Suppressor macrophage treated with lipopolysaccharide for 1 hour (primary cell): ENCODE measurements at regions not wholly inside any gene's neighbourhood (a gene's known extent, or its start where the extent isn't known, plus 50 kb on each side); places are given as distances from the start of the nearest gene placed in this dataset.

ENCODE experiments used
- DNase-seq, 3 donors: peaks; one replicate each; pipeline ENCODE4 v3.0.0-alpha.2; 2020 to 2022

GRCh38 chr5:97737608-97738007 lies 554.6 kb upstream of the RIOK2 start:
- no peak for DNase-seq

- DNase-seq: no peak
Measured at GRCh38 chr5:97745817-97746216, 562.8 kb upstream of the RIOK2 start.

- no peak for DNase-seq
Measured at GRCh38 chr5:97750576-97750975, 567.5 kb upstream of the RIOK2 start.

GRCh38 chr5:97751540-97751939 lies 568.5 kb upstream of the RIOK2 start:
- no peak for DNase-seq

GRCh38 chr5:97752871-97753270 lies 569.8 kb upstream of the RIOK2 start:
- DNase-seq: no peak

- no peak for DNase-seq
Measured at GRCh38 chr5:97762483-97762882, 579.4 kb upstream of the RIOK2 start.

- DNase-seq: no peak
Measured at GRCh38 chr5:97764700-97765099, 581.7 kb upstream of the RIOK2 start.

GRCh38 chr5:97778451-97778850 lies 595.4 kb upstream of the RIOK2 start:
- DNase-seq: no peak

- no peak for DNase-seq
Measured at GRCh38 chr5:97788369-97788768, 605.3 kb upstream of the RIOK2 start.

- DNase-seq: no peak
Measured at GRCh38 chr5:97797994-97798451, 615.0 kb upstream of the RIOK2 start.

GRCh38 chr5:97801461-97801860 lies 618.4 kb upstream of the RIOK2 start:
- DNase-seq: no peak

GRCh38 chr5:97820138-97820537 lies 637.1 kb upstream of the RIOK2 start:
- no peak for DNase-seq

- no peak for DNase-seq
Measured at GRCh38 chr5:97832645-97833296, 649.7 kb upstream of the RIOK2 start.

GRCh38 chr5:97834561-97834960 lies 651.5 kb upstream of the RIOK2 start:
- DNase-seq: no peak

- DNase-seq: no peak
Measured at GRCh38 chr5:97835112-97835511, 652.1 kb upstream of the RIOK2 start.

GRCh38 chr5:97836816-97837215 lies 653.8 kb upstream of the RIOK2 start:
- DNase-seq: no peak

GRCh38 chr5:97838214-97838613 lies 655.2 kb upstream of the RIOK2 start:
- peak in 1 of 3 donors; percentile 2 for DNase-seq

GRCh38 chr5:97839341-97840086 lies 656.5 kb upstream of the RIOK2 start:
- no peak for DNase-seq

GRCh38 chr5:97840643-97841042 lies 657.6 kb upstream of the RIOK2 start:
- DNase-seq: no peak

GRCh38 chr5:97842687-97843086 lies 659.6 kb upstream of the RIOK2 start:
- DNase-seq: no peak

- DNase-seq: no peak
Measured at GRCh38 chr5:97844797-97845196, 661.8 kb upstream of the RIOK2 start.

GRCh38 chr5:97846643-97847042 lies 663.6 kb upstream of the RIOK2 start:
- DNase-seq: no peak

GRCh38 chr5:97847920-97848631 lies 665.0 kb upstream of the RIOK2 start:
- no peak for DNase-seq

GRCh38 chr5:97851036-97851435 lies 668.0 kb upstream of the RIOK2 start:
- no peak for DNase-seq
